RWPE2 (cell line): ENCODE measurements at regions not wholly inside any gene's neighbourhood (a gene's known extent, or its start where the extent isn't known, plus 50 kb on each side); places are given as distances from the start of the nearest gene placed in this dataset.

Source experiments
- ATAC-seq: fragments of 200-7000 bp; cut with Tn5 transposase; 3 replicates; pipeline ENCODE4 v1.9.1; 2021; ENCODE audit warnings: low read depth
- DNase-seq: peaks from one replicate; pipeline ENCODE4 v3.0.0-alpha.2; 2020; ENCODE audit warnings: low spot score
- H3K27ac ChIP-seq: fragments of 450-650 bp; 2 replicates; pipeline ENCODE4 v1.5.1; 2017; ENCODE audit warnings: mild to moderate bottlenecking; ENCODE audit not compliant: poor library complexity, severe bottlenecking
- H3K27me3 ChIP-seq: fragments of 250-450 bp; sonication (Bioruptor Pico); 2 replicates; pipeline ENCODE4 v1.5.1; 2021; ENCODE audit warnings: mild to moderate bottlenecking, moderate library complexity; ENCODE audit not compliant: insufficient read depth, poor library complexity, severe bottlenecking
- H3K36me3 ChIP-seq: fragments of 250-450 bp; sonication (Bioruptor Pico); 2 replicates; pipeline ENCODE4 v1.5.1; 2020; ENCODE audit warnings: low read depth, mild to moderate bottlenecking, moderate library complexity
- H3K4me1 ChIP-seq: fragments of 250-450 bp; sonication (Bioruptor Pico); 2 replicates; pipeline ENCODE4 v1.5.1; 2021; ENCODE audit warnings: mild to moderate bottlenecking, moderate library complexity; ENCODE audit not compliant: insufficient read depth, poor library complexity, severe bottlenecking
- H3K4me3 ChIP-seq: fragments of 250-450 bp; sonication (Bioruptor Pico); 2 replicates; pipeline ENCODE4 v1.5.1; 2021; ENCODE audit warnings: mild to moderate bottlenecking, moderate library complexity; ENCODE audit not compliant: severe bottlenecking
- H3K9me3 ChIP-seq: fragments of 250-450 bp; sonication (Bioruptor Pico); 2 replicates; pipeline ENCODE4 v1.5.1; 2021; ENCODE audit warnings: mild to moderate bottlenecking, moderate library complexity; ENCODE audit not compliant: severe bottlenecking
- CTCF ChIP-seq: fragments of 450-650 bp; IDR thresholded peaks from one replicate; pipeline ENCODE4 v1.5.1; 2017; ENCODE audit warnings: mild to moderate bottlenecking, moderate library complexity; ENCODE audit not compliant: poor library complexity, severe bottlenecking

GRCh38 chr14:22112004-22112403 is 438.4 kb upstream of the OR4E1 start:
- Histone ChIP-seq H3K27ac (no peak overlapping the region), H3K27me3 (no peaks in the 10 kb centered on the region), H3K4me3 (no peak overlapping the region), H3K36me3 (no peaks in the 10 kb centered on the region), H3K4me1 (no peaks in the 10 kb centered on the region), H3K9me3 (no peaks in the 10 kb centered on the region)
- peak; percentile 78 for TF ChIP-seq CTCF
- no peak for DNase-seq
- no peak for ATAC-seq

GRCh38 chr14:22107753-22108152 is 434.1 kb upstream of the OR4E1 start:
- no peak for TF ChIP-seq CTCF
- Histone ChIP-seq H3K4me1 (no peaks in the 10 kb centered on the region), H3K36me3 (no peaks in the 10 kb centered on the region), H3K4me3 (no peak overlapping the region), H3K27me3 (peaks cover 5% of the 10 kb centered on the region), H3K9me3 (no peaks in the 10 kb centered on the region), H3K27ac (no peak overlapping the region)
- DNase-seq (no peak), ATAC-seq (no peak)

GRCh38 chr14:22106700-22107697 is 433.4 kb upstream of the OR4E1 start:
- no peak overlapping the region for H3K27ac ChIP-seq
- ATAC-seq = peak; percentile 62

GRCh38 chr14:22105624-22106006 is 432.0 kb upstream of the OR4E1 start:
- no peaks in the 10 kb centered on the region for H3K9me3 ChIP-seq
- DNase-seq (no peak), ATAC-seq (no peak)
- H3K27me3 ChIP-seq = peaks cover 5% of the 10 kb centered on the region
- no peak for TF ChIP-seq CTCF
- H3K36me3 ChIP-seq = no peaks in the 10 kb centered on the region
- no peak overlapping the region for H3K4me3 ChIP-seq
- H3K4me1 ChIP-seq = no peaks in the 10 kb centered on the region
- no peak overlapping the region for H3K27ac ChIP-seq

More at GRCh38 chr14:22106700-22107697, 433.4 kb upstream of the OR4E1 start:
- Histone ChIP-seq H3K4me3 (no peak overlapping the region), H3K4me1 (no peaks in the 10 kb centered on the region), H3K9me3 (no peaks in the 10 kb centered on the region), H3K36me3 (no peaks in the 10 kb centered on the region), H3K27me3 (peaks cover 5% of the 10 kb centered on the region)
- no peak for DNase-seq
- no peak for TF ChIP-seq CTCF
